ENCODE measurements at regions not wholly inside any gene's neighbourhood (a gene's known extent, or its start where the extent isn't known, plus 50 kb on each side); places are given as distances from the start of the nearest gene placed in this dataset.

GRCh38 chr12:5273709-5274108, 158.2 kb upstream of the NTF3 start:
- TF ChIP-seq CTCF (conservative IDR thresholded peaks at IDR 0.05; ENCODE audit: low read depth in 2 of 2) = no peak
- TF ChIP-seq NANOG (IDR thresholded peaks at IDR 0.05; ENCODE audit: borderline replicate concordance) = no peak
- no peak for TF ChIP-seq ZNF331 (CRISPR knock-in tag; IDR thresholded peaks at IDR 0.05; ENCODE audit: low read depth)
- no peak for TF ChIP-seq EZH2 (IDR thresholded peaks at IDR 0.05; ENCODE audit: low read depth, unreplicated experiment)
- no peak for TF ChIP-seq REST (IDR thresholded peaks at IDR 0.05; ENCODE audit: unreplicated experiment)
- TF ChIP-seq CREB1 (CRISPR knock-in tag; IDR thresholded peaks at IDR 0.05; ENCODE audit: low read depth) = no peak
- TF ChIP-seq JUNB (IDR thresholded peaks at IDR 0.05; ENCODE audit: unreplicated experiment) = no peak
- TF ChIP-seq EZH2phosphoT487 (IDR thresholded peaks at IDR 0.05; ENCODE audit: unreplicated experiment) = no peak
